Amniotic stem cell (primary cell): ENCODE measurements at regions not wholly inside any gene's neighbourhood (a gene's known extent, or its start where the extent isn't known, plus 50 kb on each side); places are given as distances from the start of the nearest gene placed in this dataset.

Experiments
- DNase-seq: peaks from one replicate; lab custom pipeline; 2025; lab: John Stamatoyannopoulos, UW

- DNase-seq = no peak
These were observed 1536.8 kb downstream of the KCNT2 start for GRCh38 chr1:195071461-195071860.

DNA sequence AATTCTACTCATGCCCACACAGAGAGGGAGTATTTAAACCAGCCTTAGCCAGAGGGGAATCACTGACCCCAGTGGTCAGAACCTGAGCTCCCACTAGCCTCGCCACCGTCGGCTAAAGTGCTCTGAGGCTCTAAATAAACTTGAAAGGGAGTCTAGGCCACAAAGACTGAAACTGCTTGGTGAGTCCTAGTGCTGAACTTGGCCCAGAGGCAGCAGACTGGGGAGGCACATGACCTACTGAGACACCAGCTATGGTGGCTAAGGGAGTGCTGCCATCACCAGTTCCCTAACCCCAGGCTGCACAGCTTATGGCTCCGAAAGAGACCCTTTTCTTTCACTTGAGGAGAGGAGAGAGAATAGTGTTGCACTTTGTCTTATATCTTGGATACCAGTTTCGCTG is 1542.8 kb downstream of the KCNT2 start:
- DNase-seq = no peak

GRCh38 chr1:195064358-195064757 is 1543.9 kb downstream of the KCNT2 start:
- no peak for DNase-seq

- DNase-seq = no peak
These were observed 1554.0 kb downstream of the KCNT2 start for GRCh38 chr1:195054217-195054687.

GRCh38 chr1:195053478-195053877 is 1554.8 kb downstream of the KCNT2 start:
- DNase-seq = no peak

DNA sequence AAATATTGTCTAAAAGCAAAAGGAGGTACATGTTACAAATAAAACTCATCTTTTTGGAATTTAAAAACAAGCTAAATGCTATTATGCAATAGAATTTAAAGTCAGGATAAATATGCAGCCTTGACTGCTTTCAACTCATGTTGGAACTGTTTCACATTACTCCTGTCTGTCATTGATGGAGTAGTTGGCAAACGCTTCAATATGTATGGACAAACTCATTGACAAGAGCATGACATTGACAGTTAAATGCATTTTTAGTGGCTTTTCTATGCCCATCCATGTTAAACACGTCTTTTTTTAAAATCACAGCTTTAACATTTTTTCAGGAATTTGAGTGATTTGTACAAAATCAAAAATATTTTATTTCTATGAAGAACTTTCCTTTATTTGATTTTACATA is 1560.5 kb downstream of the KCNT2 start:
- DNase-seq = no peak

DNA sequence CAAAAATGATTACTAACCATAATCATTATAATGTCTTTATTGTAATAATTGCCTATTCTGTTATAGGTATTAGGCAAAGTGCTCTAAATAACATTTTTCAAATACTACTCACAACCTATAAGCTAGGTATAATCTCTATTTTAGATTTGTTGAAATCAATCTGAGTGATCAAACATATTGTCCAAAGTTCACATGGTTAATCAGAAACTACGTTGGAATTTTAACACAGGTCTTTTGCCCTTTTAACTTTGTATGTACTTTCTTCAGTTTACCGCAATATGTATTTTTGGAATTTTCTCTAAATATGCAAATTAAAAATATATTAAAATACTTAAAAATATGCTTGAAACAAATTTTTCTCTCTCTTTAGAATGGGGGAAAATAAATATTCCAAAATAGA is 1563.2 kb downstream of the KCNT2 start:
- no peak for DNase-seq

DNA sequence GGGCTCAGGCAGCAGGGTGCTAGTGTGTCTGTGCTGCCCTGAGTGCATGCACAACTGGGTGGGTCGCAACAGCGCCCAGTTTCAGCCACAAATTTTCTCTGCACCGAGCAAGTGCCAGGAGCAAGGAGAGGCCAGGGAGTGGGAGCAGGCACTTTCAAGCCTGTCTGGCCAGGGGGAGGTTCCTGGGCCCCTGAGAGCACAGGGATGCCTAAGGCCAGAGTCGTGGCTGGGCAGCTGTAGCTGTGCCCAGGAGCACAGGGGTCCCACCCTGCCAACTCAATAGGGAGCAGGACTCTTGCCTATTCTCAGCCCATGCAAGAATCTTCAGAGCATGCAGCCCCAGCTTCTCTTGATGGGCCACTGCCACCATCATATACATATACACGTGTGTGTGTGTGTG is 1577.4 kb downstream of the KCNT2 start:
- no peak for DNase-seq

DNA sequence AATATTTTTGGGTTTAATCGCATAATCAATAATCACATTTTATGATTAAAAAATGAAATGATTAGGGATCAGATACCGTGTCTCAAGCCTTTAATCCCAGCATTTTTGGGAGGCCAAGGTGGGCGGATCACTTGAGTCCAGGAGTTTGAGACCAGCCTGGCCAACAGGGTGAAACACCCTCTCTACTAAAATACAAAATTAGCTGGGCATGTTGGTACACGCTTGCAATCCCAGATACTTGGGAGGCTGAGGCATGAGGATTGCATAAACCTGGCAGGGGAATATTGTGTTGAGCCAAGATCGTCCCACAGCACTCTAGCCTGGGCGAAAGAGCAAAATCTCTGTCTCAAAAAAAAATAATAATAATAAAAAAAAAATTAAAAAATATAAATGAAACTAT is 1581.4 kb downstream of the KCNT2 start:
- DNase-seq = no peak

DNA sequence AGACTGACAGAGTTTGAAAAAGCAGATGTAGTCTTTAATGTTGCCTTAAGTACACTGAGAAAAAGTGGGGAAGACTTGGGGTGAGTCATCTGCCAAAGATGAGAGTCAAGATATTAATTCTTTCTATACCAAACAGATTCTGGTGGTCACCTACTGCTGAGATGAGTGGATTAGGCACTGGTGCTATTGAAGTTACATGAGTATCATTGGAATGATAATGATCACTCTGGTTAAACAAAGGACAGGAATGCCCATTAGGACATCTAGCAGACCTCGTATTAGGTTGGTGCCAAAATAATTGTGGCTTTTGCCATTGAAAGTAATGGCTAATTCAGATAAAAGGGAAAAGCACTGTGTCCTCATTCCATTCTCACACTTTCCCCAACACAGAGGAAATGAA is 1588.9 kb downstream of the KCNT2 start:
- DNase-seq = no peak

DNA sequence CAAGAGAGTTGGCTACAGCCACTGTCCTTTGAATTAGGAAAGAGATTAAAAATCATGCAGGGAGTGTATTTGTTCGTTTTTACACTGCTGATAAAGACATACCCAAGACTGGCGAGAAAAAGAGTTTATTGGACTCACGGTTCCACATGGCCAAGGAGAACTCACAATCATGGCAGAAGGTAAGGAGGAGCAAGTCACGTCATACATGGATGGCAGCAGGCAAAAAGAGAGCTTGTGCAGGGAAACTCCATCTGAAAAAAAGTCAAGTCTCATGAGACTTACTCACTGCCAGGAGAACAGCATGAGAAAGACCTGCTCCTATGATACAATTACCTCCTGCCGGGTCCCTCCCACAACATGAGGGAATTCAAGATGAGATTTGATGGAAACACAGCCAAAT is 1595.2 kb downstream of the KCNT2 start:
- no peak for DNase-seq

DNA sequence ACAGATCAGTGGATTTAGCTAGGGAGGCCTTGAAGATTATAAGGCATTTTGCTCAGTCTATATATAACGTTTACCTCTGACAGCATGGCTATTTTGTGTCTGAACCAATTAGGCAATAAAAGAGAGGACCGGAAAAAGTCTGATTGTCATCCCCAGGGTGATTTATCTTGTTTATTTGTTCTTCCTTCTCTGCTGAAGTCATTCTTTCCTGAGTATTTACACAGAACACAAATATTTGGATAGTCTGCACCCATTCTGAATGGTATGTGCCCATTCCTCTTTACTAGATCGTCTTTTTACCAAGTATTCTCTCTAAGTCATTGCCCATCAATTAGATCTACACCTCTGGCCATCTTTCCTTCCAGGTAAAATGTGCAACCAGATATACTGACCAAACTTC is 1602.9 kb downstream of the KCNT2 start:
- no peak for DNase-seq

DNA sequence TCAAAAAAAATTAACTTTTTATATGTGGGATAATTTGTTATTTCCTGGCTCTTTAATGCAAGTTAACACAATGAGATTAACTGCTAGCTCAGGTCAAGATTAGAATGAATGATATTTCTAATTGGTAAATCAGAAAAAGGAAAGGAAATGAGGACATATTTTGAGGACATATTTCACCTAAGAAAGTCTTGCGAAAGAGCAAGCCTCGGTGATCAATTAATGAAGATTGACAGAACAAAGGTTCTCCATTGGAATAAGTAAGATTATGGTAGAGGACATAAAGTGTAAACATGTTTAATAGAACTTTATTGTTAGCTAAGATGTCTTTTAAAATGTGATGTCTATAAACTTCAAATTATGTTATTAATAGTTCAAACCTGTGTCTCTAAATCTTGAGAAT is 1617.8 kb downstream of the KCNT2 start:
- no peak for DNase-seq

DNA sequence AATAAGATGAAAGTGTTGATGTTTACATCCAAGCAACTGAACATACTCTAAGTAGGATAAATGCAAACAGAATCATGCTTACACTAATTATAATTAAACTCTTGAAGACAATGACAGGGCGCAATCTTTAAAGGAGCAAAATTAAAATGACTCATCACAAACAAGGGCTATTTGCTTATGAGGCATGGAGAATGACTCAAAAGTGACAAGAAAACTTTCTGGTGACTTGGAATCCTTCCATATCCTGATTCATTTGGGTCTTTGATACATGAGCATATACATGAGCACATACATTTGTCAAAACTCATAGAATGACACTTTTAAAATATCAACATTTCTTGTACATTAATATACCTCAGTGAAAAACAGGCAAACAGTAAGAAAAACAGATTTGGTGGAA is 1632.3 kb downstream of the KCNT2 start:
- peak; percentile 1 for DNase-seq

GRCh38 chr1:194968916-194969315 is 1639.3 kb downstream of the KCNT2 start:
- DNase-seq = no peak

- DNase-seq = no peak
These were observed 1648.4 kb downstream of the KCNT2 start for GRCh38 chr1:194959795-194960194.

DNA sequence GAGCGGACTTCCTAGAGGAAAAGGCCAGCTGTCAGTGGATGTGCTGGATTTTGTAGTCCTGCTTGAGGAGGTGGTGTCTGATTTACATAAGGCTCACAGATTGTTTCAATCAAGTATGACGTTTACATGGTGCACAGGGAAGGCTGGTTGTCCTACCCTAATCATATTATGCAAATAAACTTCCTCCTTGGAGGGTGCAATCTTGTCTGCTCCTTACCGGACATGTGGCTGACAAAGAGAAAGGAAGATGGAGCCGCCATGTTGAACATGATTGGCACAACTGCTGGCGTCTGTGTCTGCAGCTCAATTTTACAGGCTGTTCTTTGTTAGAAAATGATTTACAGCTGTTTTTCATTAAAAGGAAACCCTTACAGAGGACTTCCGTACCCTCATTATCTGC is 1656.1 kb downstream of the KCNT2 start:
- DNase-seq = no peak

DNA sequence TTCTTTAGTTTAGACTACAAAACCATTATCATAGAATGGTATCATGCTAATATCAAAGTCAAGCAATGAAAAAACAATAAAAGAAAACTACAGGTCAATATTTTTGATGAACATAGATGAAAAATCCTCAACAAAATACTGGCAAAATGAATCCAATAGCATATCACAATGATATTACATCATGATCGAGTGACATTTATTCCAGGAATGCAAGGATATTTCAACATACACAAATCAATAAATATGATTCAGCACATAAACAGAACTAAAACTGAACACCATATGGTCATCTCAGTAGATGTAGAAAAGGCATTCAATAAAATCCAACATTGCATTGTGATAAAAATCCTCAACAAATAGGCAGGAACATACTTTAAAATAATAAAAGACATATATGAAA is 1657.7 kb downstream of the KCNT2 start:
- DNase-seq = no peak

DNA sequence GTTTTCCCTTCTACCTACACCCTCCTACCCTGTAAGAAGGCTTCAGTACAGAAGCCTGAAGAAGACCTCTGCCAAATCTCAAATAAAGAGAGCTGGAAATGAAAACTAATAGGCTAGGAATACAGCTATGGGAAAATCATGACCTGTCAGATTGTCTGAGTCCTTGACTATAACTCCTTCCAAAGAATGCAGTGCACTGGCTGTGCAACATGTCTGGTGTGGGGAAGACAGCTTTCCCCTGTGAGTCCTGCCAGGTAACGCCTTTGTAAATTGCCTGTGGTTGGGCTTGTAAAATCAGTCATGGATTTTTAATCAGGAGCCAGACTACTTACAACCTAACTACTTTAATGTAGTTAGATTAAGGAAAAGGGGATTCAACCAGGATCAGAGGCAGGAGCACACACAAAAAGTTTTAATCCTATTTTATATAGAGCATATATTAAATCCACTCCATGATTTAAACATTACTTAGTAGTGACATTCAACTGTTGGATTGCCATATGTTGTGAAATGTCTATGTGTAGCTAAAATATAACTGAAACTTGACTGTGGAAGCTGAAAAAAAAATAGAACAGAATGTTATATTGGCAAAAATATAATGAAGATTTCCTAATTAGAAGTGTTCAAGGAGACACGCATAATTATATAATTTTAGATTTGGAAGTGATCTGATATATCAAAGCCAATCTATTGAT is 1667.8 kb downstream of the KCNT2 start:
- DNase-seq = no peak

DNA sequence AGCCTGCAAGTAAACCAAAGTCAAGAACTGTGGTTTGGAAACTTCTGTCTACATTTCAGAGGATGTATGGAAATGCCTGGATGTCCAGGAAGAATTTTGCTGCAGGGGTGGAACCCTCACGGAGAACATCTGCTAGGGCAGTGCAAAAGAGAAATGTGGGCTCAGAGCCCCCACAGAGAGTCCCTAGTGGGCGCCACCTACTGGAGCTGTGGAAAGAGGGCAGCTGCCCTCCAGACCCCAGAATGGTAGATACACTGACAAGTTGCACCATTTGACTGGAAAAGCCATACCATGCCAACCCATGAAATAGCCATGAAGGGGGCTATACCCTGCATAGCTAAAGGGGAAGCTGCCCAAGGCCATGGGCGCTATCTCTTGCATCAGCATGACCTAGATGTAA is 1672.4 kb downstream of the KCNT2 start:
- no peak for DNase-seq

DNA sequence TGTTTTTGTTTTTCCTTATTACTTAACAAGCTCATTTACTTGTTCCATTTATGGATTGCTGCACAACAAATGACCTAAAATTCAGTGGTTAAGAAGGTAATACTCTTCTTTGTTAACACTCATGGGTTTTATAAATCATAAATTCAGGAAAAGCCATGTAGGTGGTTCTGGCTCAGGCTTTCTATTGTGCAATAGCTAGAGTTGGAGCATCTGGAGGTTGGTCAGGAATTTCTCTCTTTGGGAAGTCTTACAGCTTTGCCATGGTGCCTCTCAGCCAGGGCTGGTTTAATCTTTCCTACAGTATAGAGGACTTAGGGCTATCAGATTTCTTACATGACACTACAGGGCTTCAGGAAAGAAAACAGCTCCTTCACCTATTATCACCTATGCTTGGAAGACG is 1677.1 kb downstream of the KCNT2 start:
- no peak for DNase-seq

DNA sequence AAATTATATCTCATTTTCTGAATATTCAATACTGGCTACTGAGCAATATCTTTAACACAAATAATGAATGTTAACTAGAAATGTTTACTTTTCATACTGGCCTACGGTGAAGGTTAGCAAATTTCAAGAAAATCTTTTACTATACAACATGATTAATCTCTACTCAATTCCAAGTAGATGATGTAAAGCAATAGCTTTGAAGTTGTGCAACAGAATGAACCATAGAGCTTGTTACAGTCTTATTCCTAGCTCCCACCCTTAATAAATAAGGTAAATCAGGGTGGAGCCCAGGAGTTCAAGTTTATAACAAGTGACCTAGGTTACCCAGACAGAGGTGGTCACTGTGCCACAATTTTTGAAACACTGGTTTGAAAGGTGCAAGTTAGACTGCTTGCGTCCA is 1678.1 kb downstream of the KCNT2 start:
- no peak for DNase-seq

DNA sequence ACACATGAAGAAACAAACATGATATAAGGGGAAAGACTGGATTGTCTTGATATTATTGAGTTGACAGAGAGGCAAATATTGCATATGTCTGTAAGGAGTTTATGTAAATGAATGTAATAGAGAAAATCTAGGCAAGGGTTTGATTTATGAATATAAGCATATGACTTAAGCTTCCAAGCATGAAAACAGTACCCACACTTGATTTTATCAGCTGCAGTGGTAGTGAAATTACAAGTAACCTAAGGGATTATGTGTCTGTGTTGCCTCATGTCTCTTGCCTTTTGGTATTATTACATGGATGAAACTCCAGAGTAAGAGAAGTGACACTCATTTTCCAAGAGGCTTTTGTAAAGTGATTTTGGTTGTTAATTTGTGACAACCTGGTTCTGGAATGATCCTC is 1678.9 kb downstream of the KCNT2 start:
- no peak for DNase-seq

DNA sequence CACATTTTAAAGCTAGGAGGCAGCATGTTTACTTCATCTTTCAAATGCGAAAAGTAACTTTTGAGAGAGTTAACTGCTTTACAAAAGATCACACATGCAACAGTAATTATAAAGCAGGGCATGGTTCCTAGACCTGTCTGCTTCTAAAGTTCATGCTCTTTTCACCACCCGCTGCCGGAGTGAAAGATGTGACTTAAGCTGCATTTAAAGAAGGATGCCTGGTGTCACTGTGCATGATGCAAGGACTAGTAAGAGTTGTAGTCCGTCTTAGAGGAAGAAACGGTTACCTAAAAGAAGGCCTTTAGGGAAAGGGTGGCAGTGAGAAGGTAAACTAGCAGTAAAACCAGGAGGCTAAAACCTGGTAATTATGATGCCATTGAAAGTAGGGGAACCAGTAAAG is 1689.1 kb downstream of the KCNT2 start:
- no peak for DNase-seq

DNA sequence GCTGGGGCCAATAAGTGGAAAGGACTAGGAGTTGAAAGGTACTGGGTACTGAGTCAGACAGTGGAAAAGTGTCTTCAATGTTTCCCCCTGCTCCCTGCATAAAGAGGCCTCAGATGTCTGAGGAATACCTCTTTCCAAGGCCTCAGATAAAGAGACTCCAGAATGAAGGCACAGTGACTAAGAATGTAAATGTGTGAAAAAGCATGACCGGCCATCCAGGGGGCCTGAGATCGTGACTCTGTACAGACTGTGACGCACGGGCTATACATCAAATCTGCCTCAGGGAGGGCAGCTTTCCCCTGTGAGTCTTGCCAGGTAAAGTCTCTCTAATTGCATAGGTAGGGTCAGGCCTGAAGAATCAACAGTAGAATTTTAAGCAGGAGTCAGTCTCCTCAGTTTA is 1690.5 kb downstream of the KCNT2 start:
- DNase-seq = no peak
